Activated CD4-positive, CD25-positive, alpha-beta regulatory T cell treated with anti-CD3 and anti-CD28 coated beads, Interleukin-2, amount 50 U/mL, for 24 hours (primary cell): ENCODE measurements at regions not wholly inside any gene's neighbourhood (a gene's known extent, or its start where the extent isn't known, plus 50 kb on each side); places are given as distances from the start of the nearest gene placed in this dataset.
"Not testable (repeated sequence)": the region's sequence is repeated elsewhere in the genome, so short reads cannot be mapped to it uniquely, and the experiment has no call there.

ENCODE experiments used
- ATAC-seq, 2 donors: fragments of 150-1000 bp; cut with Tn5 transposase; one replicate each; pipeline ENCODE4 v1.10.0; 2021; ENCODE audit warnings: mild to moderate bottlenecking in 1 of 2, moderate library complexity in 1 of 2

DNA sequence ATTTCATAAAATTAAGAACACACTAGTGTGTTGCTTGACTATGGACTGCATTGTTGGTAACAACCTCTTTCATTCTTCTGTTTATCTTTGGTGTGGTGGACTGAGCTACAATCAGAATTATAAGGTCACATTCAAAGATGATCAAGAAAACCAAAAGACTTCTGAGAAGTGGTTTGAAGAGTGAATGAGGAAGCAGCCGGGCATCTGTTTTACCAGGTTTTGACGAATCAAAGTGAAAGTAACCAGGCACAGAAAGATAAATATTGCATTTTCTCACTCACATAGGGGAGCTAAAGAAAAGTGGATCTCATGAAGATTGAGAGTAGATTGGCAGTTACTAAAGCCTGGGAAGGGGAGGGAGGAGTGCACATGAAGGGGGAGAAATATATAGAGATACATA is 589.1 kb downstream of the ZNF608 start:
- ATAC-seq: no peak

DNA sequence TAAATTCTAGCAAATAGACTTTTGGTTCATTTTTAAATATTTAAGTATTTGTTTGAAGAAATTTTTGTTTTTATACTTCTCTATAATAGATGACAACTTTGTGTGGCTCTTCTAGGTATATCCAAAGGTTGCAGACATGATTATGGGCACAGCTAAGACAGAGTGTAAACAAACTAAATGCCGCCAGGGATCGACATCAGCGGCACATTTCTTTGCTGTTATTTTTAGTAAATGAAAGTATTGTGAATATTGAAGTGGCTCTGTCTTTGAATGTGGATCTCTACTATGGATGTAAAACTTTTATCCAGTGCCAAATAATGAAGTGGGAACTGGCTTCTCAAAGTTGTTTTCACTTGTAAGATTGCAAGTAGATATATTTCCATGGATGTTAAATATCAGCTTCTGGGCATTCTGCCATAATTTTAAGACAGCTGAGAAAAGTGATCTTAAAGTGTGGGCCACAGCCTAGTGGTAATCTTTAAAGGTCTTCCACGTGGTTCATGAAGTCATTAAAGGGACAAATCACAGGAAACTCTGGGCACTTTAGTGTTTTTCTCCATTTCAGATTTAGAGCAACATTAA is 589.9 kb downstream of the ZNF608 start:
- no peak for ATAC-seq

DNA sequence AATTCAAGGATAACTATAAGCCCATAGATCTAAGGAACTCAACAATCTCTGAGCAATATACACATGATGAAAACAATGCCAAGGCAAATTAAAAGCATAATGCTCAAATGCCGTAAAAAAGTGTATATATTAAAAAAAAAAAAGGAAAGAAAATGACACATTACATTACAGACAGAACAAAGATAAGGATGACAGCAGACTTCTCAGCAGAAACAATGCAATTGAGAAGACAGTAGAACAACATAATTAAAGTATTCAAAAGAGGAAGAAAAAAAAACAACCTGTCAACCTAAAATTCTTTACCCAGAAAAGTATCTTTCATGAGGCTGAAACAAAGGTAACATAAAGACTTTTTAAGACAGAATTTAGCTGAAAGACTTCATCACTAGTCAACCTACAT is 591.7 kb downstream of the ZNF608 start:
- ATAC-seq: no peak

DNA sequence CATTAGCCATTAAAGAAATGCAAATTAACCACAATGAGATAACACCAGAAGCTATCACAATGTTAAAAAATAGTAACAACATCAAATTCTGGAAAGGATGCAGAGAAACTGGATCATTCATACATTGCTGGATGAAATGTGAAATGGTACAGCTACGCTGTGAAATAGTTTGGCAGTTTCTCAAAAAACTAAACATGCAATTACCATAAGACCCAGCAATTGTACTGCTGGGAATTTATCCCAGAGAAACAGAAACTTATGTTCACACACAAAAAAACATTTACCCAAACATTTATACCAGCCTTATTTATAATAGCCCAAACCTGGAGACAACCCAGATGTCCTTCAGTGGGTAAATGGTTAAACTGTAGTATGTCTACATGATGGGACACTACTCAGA is 592.9 kb downstream of the ZNF608 start:
- ATAC-seq: no peak

DNA sequence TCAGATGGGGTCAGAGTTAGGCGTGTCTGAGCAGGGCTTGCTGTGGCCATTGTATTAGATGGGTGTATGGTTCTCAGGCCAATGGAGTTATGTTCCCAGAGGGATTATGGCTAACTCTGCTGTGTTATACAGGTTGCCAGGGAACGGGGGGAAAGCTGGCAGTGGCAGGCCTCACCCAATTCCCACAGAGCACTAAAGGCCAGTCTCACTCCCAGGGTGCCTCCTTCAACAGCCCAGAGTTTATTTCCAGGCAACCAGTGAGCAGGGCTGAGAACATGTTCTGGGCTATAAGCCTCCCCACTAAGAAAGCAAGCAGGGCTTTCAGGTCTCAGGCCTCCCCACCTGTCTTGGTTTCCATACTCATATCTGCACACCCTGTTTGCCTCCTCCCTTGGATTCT is 597.9 kb downstream of the ZNF608 start:
- no peak for ATAC-seq

DNA sequence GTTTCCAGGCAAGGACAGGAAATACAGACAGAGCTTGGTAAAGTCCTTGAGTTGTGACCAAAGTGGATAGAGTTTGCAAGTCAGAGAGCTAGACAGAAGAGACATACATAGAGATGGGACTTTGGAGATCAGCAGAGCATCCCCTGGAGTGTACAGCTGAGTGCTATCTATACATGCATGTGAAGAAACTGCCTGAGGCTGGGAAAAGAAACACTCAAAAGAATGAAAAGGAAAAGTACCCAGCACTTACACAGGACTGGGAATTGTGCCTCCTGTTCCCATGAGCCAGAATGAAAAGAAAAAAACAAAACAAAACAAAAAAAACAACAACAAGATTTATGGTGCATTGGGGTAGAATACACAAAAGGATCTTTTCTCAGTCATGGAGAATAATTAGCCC is 606.4 kb downstream of the ZNF608 start:
- ATAC-seq: no peak

DNA sequence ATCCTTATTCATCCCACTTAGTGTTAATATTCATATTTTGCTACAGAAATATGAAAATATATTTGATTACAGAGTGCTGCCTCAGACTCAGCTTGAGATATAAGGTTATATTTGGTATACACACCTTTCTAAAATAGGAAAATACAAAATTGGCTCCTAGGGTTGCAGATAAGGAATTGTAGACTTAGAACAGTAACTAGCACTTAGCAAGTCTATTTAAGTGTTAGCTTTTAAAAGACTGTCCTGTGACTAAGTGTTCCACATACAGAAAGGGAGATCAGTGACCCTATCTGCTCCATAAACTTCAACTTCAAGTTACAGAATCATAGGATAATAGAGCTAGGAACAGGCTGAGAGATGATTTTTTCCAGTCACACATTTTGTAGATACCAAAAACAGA is 607.0 kb downstream of the ZNF608 start:
- no peak for ATAC-seq

DNA sequence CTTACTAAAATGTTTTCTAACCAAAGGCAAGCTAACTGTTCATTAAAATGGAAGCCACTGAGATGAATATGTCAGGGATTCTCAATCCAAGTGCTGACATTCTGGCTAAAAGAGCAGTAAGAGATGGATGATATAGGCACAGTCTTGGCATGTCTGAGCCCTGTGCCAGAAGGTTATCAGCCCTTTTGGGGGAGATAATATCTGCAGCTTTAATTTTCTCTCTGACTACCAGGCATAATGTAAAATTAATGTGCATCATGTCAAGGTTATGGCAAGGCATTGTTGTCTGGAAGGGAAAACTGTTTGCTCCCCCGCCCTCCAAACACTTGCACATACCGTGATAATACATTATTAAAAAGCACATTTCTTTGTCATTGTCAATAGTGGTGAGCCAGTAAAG is 609.8 kb downstream of the ZNF608 start:
- ATAC-seq: no peak

DNA sequence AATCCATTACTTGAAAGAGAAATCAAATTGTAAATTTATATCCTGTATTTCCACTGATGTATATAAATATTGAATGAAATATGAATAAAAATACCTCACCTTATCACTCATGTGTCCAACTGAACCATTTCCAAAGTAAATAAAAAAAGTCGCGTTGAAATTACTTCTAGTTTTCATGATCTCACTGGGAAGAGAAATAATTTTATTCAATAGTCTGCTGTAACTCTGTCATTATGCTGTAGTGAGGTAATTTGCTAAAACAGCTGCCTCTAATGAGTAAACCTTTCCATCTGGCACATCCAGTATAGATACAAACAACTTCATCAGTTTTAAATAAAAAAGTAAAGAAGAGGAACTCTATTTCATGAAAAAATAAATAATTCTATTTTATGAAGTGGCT is 611.5 kb downstream of the ZNF608 start:
- no peak for ATAC-seq

DNA sequence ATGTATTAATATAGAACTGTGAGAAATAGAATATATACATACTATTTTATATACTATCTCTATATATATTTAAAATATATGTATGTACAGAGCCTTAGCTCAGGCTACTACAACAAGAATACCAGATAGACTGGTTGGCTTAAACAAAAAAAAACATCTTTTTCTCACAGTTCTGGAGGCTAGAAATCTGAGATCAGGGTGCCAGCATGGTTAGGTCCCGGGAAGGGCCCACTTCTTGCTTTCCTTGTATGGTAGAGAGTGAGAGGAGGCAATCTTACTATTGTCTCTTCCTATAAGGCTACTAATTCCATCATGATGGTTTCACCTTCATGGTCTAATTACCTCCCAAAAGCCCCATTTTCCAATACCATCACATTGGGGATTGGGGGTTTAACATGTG is 613.0 kb downstream of the ZNF608 start:
- ATAC-seq: no peak

DNA sequence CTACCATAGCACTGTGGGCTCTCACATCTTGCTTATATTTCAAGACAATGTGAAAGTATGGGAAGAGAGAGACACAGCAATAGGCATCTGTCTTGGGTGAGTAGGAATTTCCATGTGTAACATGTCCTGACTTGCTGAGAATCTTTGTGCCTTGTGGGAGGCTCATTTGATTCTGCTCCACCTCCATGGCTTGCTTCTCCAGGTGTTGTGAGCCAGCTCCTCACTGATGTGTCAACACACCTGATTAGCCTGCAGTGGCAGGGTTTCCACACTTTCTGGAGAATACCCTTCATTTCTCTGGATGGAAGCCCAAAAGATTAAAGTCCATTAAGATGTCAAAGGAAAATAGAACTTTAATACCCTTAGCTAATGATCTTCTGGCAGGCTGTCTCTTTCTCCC is 613.6 kb downstream of the ZNF608 start:
- no peak for ATAC-seq

DNA sequence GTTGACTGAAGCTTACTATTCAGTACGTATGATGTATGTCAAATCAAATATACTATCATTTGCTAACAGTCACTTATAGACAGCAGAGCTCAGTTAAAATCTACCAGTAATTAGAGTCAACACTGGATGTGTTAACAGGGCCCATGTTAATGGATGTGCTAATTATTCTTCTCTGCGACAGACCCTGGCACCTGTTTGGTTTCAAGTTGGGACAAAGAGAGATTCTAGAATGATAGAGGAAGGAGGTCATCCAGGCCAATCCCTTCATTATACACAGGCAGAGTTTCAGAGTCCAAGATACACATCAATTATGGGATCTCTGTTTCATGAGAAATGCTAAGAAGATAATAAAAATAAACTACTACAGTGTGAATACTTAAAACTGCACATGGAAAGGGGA is 615.0 kb downstream of the ZNF608 start:
- ATAC-seq: no peak

DNA sequence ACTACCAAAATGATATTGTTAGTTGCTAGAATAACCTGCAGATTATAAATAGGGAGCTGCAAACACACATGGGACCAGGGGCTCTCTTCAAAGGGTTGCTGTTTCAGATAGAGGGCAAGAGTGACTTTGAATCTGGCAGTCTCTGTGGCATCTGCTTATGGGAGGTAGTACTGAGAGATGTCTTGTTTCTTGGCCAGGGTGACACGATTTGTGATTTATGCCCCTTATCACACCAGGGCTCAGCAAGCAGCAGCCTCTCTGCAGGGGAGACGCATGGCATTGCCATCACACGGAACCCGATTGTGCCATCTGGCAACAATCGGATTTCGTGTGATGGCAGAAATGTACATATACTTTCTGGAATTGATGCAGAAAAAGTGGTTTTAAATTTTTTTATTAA is 615.6 kb downstream of the ZNF608 start:
- no peak for ATAC-seq

DNA sequence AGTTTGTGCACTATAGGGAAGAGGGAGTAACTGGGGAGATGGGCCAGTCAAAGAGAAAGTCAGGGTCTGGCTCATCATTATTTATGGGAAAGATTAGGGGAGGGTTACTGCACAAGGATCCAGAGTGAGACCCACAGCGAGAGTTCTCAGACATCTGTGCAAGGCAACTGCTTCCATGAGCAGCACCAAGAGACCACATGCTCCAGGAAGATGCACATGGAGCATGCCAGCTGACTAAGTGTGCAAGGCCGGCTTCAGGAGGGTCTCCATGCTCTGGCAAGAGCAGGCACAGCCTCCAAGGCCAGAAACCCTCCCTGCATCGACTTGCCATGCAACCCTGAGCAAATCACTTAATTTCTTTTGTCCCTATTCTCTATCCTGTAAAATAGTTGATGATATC is 616.9 kb downstream of the CSNK1G3 start:
- no peak for ATAC-seq

DNA sequence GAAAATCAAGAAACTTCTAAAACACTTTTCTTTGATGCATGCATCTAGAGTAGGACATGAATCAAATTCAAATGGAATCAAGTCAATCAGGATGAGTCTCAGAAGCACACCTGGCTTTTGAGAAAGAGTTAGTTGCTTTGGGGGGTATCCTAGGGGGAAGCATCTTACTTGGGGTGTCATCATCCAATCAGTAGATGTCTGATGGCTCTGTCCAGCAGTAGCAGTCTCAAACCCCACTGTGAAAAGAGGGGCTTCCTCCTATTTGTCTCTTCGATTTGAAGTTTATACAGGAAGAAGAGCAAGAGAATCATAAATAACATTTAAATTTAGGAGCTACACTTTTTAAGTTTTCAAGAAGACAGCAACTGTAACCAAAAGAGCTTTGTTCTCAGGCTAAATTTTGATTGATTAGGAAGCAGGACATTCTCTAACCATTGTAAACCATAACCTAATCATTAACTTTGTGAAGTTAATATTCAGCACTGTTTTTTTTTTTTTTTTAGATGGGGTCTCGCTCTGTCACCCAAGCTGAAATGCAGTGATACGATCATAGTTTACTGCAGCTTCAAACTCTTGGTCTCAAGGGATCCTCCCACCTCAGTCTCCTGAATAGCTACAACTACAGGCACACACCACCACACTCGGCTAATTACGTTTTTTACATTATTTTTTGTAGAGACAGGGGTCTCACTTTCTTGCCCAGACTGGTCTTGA is 614.7 kb downstream of the CSNK1G3 start:
- ATAC-seq: no peak

DNA sequence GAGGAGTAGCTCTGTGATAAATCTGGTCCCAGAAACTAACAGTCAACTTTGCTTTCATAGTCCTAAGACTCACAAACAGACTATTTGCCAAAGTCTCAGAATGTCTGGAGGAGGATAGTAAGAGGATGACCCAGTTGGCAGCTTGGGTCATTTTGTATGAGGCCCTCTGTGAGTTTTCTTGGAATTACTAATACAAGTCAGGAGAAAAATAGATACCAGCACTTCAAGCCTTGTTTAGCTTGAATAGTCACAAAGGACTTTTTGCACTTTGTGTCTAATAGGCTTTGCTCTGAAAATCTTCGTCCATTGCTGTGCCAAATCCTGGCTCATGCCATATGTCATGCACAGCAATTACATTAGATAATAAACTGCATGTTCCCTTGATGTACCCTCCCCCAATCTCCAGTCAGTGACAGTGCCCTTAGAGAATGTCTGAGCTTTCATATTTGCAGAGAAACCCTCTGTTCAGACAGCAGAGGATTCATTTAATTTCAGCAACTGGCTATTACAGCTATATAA is 612.8 kb downstream of the CSNK1G3 start:
- ATAC-seq: no peak

DNA sequence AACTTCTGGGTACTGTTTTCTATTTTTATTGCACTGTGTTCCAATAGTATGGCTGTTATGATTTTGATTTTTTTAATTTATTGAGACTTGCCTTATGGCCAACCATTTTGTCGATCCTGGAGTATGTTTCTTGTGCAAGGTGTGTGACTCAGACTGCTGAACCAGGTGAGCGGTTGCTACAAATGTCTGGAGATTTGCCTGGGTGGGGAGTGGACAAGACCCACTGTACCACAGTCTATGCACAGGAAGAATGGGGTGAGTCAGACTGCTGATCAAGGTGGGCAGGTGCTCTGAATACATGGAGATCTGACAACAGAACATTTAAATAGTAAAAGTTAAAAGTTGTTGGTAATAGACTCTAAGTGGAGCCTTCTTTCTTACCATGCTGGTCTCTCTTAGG is 609.2 kb downstream of the CSNK1G3 start:
- ATAC-seq: no peak

DNA sequence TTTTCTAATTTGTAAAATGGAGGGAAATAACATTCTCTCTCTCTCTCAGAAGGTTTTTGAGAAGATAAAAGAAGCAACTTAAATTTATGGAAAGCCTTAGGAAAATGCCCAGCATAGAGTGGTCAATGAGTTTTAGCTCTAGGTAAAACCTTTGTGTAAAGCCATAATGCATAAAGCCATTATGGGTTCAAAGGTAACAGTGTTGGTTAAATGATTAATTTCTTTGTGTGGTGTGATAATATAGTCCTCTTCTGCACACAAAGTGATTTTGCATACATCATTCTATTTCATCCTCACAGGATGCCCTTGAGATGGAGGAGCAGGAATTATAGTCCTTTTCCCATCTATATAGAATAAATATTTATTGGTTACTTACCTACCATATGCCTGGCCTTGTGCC is 602.9 kb downstream of the CSNK1G3 start:
- no peak for ATAC-seq

DNA sequence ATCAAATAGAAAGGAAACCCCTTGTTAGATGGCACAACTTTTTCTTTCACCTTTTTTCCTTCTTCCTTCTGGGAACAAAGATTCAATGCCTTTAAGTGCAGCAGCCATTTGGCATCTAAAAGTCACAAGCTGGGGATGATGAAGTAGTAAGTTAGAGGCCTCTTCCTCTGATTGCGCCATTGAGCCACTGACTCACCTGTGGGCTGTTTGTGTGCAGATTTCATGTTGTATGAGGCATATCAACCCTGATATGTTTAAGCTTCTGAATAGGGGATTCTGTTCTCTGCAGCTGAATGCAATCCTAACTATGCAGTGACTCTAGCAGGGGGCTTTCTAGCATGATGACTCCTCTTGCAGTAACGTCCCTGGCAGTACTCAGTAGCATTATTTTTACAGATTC is 599.9 kb downstream of the CSNK1G3 start:
- no peak for ATAC-seq

DNA sequence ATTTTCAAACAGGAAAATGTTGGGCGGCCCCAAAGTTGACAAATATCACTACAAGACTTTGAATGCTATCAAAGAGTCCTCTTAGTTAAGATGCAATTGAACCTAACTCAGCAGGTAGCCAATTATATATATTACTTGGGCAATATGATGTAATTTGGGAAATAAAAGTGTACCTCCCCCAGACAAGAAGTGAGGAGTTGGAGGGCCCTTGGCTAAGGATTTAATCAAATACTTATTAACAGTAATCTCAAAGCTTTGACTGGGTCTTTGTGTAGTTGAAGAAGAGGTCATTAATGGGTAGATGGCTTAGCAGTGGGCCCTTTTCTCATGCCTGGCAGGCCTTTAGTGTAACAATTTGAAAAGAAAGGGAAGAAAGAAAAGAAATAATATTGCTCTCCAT is 599.0 kb downstream of the CSNK1G3 start:
- ATAC-seq: no peak

DNA sequence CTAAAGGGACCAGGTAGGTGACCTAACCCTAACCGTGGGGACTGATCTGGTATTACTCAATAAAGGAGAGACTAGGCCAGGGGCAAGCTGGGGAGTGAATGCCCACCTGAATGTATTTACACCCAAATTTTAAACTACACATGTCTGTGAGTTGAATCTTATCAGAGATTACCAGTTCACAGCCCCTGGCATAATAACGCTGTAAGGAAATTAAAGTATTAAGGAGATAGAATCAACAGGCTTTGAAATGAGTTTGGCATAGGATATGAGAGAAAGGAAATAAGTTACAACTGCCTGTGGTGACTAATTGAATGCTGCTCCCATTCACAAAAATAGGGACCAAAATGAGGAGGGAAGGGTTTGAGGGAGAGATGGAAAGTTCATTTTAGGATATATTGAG is 593.3 kb downstream of the CSNK1G3 start:
- no peak for ATAC-seq

DNA sequence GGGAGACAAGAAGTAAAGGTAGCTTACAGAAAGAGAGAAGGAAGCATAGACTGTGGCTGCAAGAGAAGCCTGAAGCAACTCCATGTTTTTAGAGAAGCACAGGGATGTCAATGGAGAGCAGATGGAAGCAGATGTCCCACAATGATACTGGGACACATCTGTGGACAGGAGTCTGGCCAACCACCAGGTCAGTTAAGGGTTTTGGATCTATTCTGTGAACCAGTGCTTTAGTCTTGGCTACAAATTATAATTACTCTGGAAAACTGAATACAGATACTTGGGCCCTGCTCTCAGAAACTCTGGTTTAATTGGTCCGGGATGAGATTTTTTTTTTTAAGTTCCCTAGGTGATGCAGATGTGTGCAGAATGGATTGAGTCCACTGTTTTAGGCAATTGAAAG is 592.8 kb downstream of the CSNK1G3 start:
- no peak for ATAC-seq

DNA sequence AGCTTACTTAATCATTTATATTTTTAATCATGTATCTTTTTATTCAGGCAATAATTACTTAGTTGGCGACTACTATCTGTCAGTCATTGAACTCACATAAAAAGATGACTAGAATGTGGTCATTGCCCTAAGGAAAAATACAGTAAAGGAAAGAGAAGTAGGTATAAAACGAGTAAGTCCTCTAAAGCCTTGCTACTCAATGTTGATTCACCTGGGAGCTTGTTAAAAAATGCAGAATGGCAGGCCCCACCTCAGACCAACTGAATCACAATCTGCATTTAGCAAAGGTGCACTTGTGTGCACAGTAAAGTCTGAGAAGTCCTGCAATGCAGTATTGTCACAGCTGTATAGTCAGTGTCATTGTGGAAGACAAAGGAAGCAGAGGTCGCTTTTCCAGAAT is 592.4 kb downstream of the CSNK1G3 start:
- no peak for ATAC-seq

DNA sequence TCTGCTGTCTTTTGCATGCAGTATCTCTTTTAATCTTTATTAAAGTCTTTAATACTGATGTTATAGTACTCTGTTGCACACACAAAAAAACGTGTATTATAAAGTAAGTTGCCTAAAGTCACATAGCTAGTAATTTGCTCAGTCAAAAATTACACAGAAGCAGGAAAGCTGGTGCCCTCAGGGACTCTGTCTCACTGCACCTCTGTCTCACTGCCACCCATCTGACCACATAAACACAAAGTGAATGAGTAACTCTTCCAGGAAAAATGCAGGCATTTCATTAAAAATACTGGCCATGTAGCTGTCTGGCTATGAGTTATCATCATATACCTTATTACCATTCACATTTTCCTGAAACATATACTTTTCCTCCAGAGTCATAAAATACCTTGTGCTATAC is 591.7 kb downstream of the CSNK1G3 start:
- ATAC-seq: no peak

DNA sequence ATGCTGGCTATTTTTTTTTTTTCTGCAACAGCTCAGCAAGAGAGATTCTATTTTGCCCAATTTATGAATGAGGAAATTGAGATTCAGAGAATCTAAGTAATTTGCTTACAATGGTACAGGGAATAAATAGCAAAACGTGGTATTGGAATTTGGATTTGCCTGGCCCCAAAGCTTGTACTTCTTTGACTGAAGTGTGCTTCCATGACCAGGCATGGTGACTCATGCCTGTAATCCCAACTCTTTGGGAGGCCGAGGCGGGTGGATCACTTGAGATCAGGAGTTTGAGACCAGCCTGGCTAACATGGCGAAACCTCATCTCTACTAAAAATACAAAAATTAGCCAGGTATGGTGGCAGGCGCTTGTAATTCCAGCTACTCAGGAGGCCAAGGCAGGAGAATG is 591.1 kb downstream of the CSNK1G3 start:
- not testable (repeated sequence) for ATAC-seq
